GM06990 (cell line): ENCODE measurements at regions not wholly inside any gene's neighbourhood (a gene's known extent, or its start where the extent isn't known, plus 50 kb on each side); places are given as distances from the start of the nearest gene placed in this dataset.

Source experiments
- DNase-seq: peaks from one replicate; pipeline ENCODE4 v3.0.0-alpha.2; 2011; ENCODE audit not compliant: insufficient read length; ENCODE audit errors: extremely low read depth
- H3K27me3 ChIP-seq: replicated peaks from 2 replicates; pipeline ENCODE4 v1.6.0; 2011; ENCODE audit warnings: low read length; ENCODE audit not compliant: control insufficient read depth, insufficient read depth
- H3K36me3 ChIP-seq: 2 replicates; pipeline ENCODE4 v1.5.1; 2011; ENCODE audit warnings: low read length; ENCODE audit not compliant: control insufficient read depth, insufficient read depth
- H3K4me3 ChIP-seq: replicated peaks from 2 replicates; pipeline ENCODE4 v1.5.1; 2011; ENCODE audit warnings: low read depth, mild to moderate bottlenecking, control low read depth, low read length
- TF ChIP-seq, protein P1 (sequence below): IDR thresholded peaks from 2 replicates; pipeline ENCODE4 v1.5.1; 2011; ENCODE audit warnings: low read length, control low read depth, mild to moderate bottlenecking, inconsistent platforms; ENCODE audit not compliant: insufficient read depth, poor library complexity, severe bottlenecking

DNA sequence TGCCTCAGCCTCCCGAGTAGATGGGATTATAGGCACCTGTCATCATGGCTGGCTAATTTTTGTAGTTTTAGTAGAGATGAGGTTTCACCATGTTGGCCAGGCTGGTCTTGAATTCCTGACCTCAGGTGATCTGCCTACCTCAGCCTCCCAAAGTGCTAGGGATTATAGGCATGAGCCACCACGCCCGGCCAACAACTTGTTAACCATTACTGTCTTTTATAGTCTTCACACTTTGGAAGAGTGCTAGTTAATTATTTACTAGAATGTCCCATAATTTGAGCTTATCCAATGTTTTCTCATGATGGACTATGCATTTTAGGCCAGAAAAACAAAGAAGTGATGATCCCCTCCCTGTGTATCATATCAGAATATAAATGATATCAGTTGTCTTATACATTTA lies 288.6 kb upstream of the CBLB start:
- no peak for DNase-seq
- no peaks in the 10 kb centered on the region for H3K27me3 ChIP-seq
- H3K36me3 ChIP-seq, result no peaks in the 10 kb centered on the region
- TF ChIP-seq, protein P1, sequence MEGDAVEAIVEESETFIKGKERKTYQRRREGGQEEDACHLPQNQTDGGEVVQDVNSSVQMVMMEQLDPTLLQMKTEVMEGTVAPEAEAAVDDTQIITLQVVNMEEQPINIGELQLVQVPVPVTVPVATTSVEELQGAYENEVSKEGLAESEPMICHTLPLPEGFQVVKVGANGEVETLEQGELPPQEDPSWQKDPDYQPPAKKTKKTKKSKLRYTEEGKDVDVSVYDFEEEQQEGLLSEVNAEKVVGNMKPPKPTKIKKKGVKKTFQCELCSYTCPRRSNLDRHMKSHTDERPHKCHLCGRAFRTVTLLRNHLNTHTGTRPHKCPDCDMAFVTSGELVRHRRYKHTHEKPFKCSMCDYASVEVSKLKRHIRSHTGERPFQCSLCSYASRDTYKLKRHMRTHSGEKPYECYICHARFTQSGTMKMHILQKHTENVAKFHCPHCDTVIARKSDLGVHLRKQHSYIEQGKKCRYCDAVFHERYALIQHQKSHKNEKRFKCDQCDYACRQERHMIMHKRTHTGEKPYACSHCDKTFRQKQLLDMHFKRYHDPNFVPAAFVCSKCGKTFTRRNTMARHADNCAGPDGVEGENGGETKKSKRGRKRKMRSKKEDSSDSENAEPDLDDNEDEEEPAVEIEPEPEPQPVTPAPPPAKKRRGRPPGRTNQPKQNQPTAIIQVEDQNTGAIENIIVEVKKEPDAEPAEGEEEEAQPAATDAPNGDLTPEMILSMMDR, result no peak
- H3K4me3 ChIP-seq, result no peak overlapping the region

DNA sequence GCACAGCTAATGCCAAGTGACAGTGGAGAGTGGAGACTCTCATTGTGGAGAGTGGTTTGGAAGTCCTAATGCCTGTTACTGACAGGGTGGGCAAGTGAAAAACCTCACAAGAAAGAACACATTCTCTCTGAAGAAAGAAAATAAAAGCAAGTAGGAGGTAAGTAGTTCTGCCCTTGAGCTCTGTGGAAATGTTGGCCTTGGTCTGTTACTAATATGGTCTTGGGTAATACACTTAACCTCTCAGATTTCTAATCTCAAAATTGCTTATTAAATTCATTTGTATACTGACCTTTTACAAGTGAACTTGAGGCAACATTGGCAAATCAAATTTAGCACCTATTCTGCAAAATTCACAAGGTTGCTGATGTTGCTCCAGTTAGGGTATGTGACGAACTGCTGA lies 291.6 kb upstream of the CBLB start:
- no peak for DNase-seq
- Histone ChIP-seq H3K4me3 (no peak overlapping the region), H3K27me3 (no peaks in the 10 kb centered on the region), H3K36me3 (no peaks in the 10 kb centered on the region)
- TF ChIP-seq, protein P1, result no peak

DNA sequence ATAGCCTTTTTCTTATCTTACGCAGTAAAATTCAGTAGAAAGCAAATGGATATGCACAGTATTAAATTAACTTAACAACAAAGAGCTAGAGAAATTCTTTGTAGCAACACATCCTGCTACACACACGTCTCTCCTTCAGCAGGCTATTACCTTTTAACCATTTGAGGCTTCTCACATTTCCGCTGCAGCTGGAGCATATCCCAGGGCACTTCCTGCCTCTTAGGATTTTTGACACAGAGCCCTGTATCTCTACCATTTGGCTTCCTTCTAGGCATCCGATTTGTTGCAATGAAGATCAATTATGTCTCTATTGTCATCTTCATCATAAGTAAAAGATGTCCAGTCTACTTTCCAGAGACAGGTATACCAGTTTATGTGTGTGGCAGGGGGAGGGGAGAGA lies 292.4 kb upstream of the CBLB start:
- no peak for DNase-seq
- TF ChIP-seq, protein P1, result no peak
- H3K27me3 ChIP-seq, result no peaks in the 10 kb centered on the region

DNA sequence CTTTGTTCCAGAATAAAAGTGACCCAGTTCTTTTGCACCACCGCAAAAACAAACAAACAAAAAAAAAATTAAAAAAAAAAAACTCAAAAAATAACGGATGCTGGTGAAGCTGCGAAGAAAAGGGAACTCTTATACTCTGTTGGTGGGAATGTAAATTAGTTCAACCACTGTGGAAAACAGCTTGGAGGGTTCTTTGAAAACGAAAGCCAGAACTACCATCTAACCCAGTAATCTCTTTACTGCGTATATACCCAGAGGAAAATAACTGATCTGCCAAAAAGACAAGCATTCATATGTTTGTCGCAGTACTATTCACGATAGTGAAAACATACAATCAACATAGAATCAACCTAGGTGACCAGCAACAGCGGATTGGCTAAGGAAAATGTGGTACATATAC lies 298.9 kb upstream of the CBLB start:
- no peak for DNase-seq
- H3K27me3 ChIP-seq, result no peaks in the 10 kb centered on the region
- H3K4me3 ChIP-seq, result no peak overlapping the region
- no peaks in the 10 kb centered on the region for H3K36me3 ChIP-seq
- TF ChIP-seq, protein P1, result no peak

More for the DNA sequence above, 292.4 kb upstream of the CBLB start:
- no peaks in the 10 kb centered on the region for H3K36me3 ChIP-seq
- no peak overlapping the region for H3K4me3 ChIP-seq

DNA sequence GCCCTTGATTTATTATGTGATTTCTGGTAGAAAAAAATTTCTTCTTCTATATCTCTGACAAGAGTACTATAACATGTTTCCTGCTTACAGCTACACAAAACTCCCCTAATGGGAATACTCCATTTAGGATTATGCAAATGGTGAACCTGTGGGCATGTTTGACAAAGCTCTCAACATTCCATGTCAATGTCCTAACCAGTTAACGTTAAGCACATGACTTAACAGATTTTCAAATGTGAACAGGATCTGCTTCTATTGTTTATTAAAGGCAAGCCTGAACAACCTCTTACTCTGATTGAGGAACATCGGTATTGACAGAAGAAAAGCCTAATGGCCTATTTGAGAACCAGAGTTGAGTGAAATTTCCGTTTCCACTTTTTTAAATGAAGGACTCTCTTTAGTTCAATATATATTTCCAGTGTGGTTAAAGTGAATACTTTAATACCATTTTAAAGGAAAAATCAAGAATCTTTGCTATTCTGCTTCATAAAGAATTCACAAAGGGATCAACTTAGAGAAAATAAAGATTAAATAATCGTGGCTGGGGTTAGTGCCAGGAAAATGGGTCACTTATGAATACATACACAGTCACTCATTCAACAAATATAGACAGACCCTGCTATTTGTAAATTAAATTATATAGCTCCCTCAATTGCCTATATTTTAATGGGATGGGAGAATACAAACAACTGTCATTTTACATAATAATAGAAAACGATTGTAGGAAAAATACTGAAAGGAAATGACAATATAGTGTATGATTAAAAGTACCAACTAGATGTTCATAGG lies 300.3 kb upstream of the CBLB start:
- TF ChIP-seq, protein P1, result no peak
- no peak for DNase-seq
- Histone ChIP-seq H3K27me3 (no peaks in the 10 kb centered on the region), H3K36me3 (no peaks in the 10 kb centered on the region), H3K4me3 (no peak overlapping the region)
